HepG2 (cell line): ENCODE measurements at regions not wholly inside any gene's neighbourhood (a gene's known extent, or its start where the extent isn't known, plus 50 kb on each side); places are given as distances from the start of the nearest gene placed in this dataset.

Source experiments
- ATAC-seq: fragments of 200-7000 bp; cut with Tn5 transposase; 3 replicates; pipeline ENCODE4 v1.9.1; 2020; ENCODE audit warnings: mild to moderate bottlenecking, moderate library complexity
- BruUV-seq: library from RNA; stranded (reverse); fragments of 400-500 nt; replicated peaks from 2 replicates; lab custom pipeline; 2021; lab: Mats Ljungman, UMichigan
- CTCF ChIA-PET: fragments of 300-600 bp; formaldehyde crosslinking; extraction: SDS; loops from one replicate; lab custom pipeline; 2021; ENCODE audit warnings: low total read pairs, inconsistent platforms, low intra/inter-chr PET ratio; lab: Yijun Ruan, JAX
- POLR2A ChIA-PET: fragments of 350-600 bp; sonication (Branson Sonifier 250); formaldehyde crosslinking; loops from one replicate; lab custom pipeline; 2020; ENCODE audit warnings: antibody characterized with exemption, inconsistent platforms; lab: Yijun Ruan, JAX
- DNase-seq: peaks from one replicate; pipeline ENCODE4 v3.0.0-alpha.2; 2015; ENCODE audit warnings: low spot score
- FAIRE-seq: peaks from 3 replicates; lab custom pipeline; 2011; peaks lifted over from hg19 to GRCh38; lab: Jason Lieb, UNC
- H2AFZ ChIP-seq: one replicate; pipeline ENCODE4 v1.6.1; 2011; ENCODE audit warnings: low read length, inconsistent platforms
- H3K27ac ChIP-seq: fragments of 300-600 bp; 3 replicates; pipeline ENCODE4 v1.8.0; 2011; ENCODE audit warnings: mixed run types, mild to moderate bottlenecking, mixed read lengths, low read length, inconsistent platforms; ENCODE audit not compliant: insufficient read depth; ENCODE audit errors: extremely low read length
- H3K27me3 ChIP-seq, 2 experiments: fragments of 200-600 bp in 1 of 2; 2 replicates in 1 of 2; 3 replicates in 1 of 2; pipeline versions ENCODE4 v1.6.0 to v1.8.0; 2011; ENCODE audit warnings: low read length in 2 of 2, mild to moderate bottlenecking in 2 of 2, moderate library complexity in 2 of 2, inconsistent platforms in 1 of 2; ENCODE audit not compliant: insufficient read depth in 2 of 2, control insufficient read depth in 1 of 2
- H3K36me3 ChIP-seq, 2 experiments: fragments of 200-600 bp in 1 of 2; replicated peaks in 1 of 2; 2 replicates in 1 of 2; 3 replicates in 1 of 2; pipeline versions ENCODE4 v1.5.1 to v1.8.0; 2011; ENCODE audit warnings: low read length in 2 of 2, inconsistent platforms in 1 of 2; ENCODE audit not compliant: insufficient read depth in 2 of 2, control insufficient read depth in 1 of 2
- H3K4me1 ChIP-seq: 2 replicates; pipeline ENCODE4 v1.5.1; 2012; ENCODE audit warnings: low read length, inconsistent platforms; ENCODE audit not compliant: insufficient read depth
- H3K4me2 ChIP-seq: 2 replicates; pipeline ENCODE4 v1.6.0; 2011; ENCODE audit warnings: low read depth, low read length, inconsistent platforms
- H3K4me3 ChIP-seq, 3 experiments: fragments of 200-600 bp in 1 of 3; sonication (generic), shearing (Covaris generic) in 1 of 3; replicated peaks in 1 of 3; 2 replicates each; pipeline ENCODE4 v1.5.1; 2011 to 2016; ENCODE audit warnings: low read length in 3 of 3, inconsistent platforms in 2 of 3, low read depth in 2 of 3, mild to moderate bottlenecking in 2 of 3, control low read depth in 1 of 3, mixed read lengths in 1 of 3; ENCODE audit not compliant: insufficient read depth in 1 of 3
- H3K79me2 ChIP-seq: one replicate; pipeline ENCODE4 v1.6.1; 2011; ENCODE audit warnings: low read length, inconsistent platforms; ENCODE audit not compliant: insufficient read depth
- H3K9ac ChIP-seq: 2 replicates; pipeline ENCODE4 v1.6.0; 2011; ENCODE audit warnings: mild to moderate bottlenecking, low read depth, low read length, inconsistent platforms; ENCODE audit not compliant: insufficient read depth
- H3K9me3 ChIP-seq: 2 replicates; pipeline ENCODE4 v1.5.1; 2012; ENCODE audit warnings: mild to moderate bottlenecking, low read length
- H4K20me1 ChIP-seq: 2 replicates; pipeline ENCODE4 v1.6.0; 2011; ENCODE audit warnings: inconsistent platforms, mild to moderate bottlenecking, low read length, moderate library complexity; ENCODE audit not compliant: insufficient read depth
- AGO2 ChIP-seq: fragments of 200-400 bp; formaldehyde crosslinking; optimal IDR thresholded peaks from 2 replicates; pipeline ENCODE3; 2017; ENCODE audit warnings: mild to moderate bottlenecking, low read depth, low read length, moderate library complexity
- EHMT2 ChIP-seq: fragments of 200-600 bp; sonication (generic); IDR thresholded peaks from 2 replicates; pipeline ENCODE4 v1.7.0; 2017; ENCODE audit warnings: antibody characterized with exemption, low read depth, low read length, borderline replicate concordance
- HES4 ChIP-seq: sonication (generic); formaldehyde crosslinking; IDR thresholded peaks from 2 replicates; pipeline ENCODE4 v1.9.0; 2021; ENCODE audit warnings: mild to moderate bottlenecking, missing genetic modification reagents, borderline replicate concordance
- MED1 ChIP-seq: sonication (generic); formaldehyde crosslinking; IDR thresholded peaks from 2 replicates; pipeline ENCODE4 v1.4.0; 2020; ENCODE audit warnings: missing genetic modification reagents
- RBFOX2 ChIP-seq: fragments of 200-400 bp; formaldehyde crosslinking; IDR thresholded peaks from 2 replicates; pipeline ENCODE4 v1.6.1; 2017; ENCODE audit warnings: low read depth, mild to moderate bottlenecking, low read length
- SCMH1 ChIP-seq: sonication (generic); formaldehyde crosslinking; IDR thresholded peaks from 2 replicates; pipeline ENCODE4 v1.9.0; 2021; ENCODE audit warnings: missing genetic modification reagents, mild to moderate bottlenecking, borderline replicate concordance
- SMAD1 ChIP-seq: sonication (generic); formaldehyde crosslinking; IDR thresholded peaks from 2 replicates; pipeline ENCODE4 v1.4.0; 2020; ENCODE audit warnings: missing genetic modification reagents, low read depth, mild to moderate bottlenecking, borderline replicate concordance
- ZBTB3 ChIP-seq: sonication (generic); formaldehyde crosslinking; IDR thresholded peaks from 2 replicates; pipeline ENCODE4 v1.4.0; 2020; ENCODE audit warnings: low read depth, mild to moderate bottlenecking, moderate library complexity, missing genetic modification reagents, borderline replicate concordance
- ZBTB42 ChIP-seq: sonication (generic); formaldehyde crosslinking; IDR thresholded peaks from 2 replicates; pipeline ENCODE4 v1.5.0; 2020; ENCODE audit warnings: mild to moderate bottlenecking, missing genetic modification reagents
- ZNF264 ChIP-seq: sonication (generic); formaldehyde crosslinking; IDR thresholded peaks from 2 replicates; pipeline ENCODE4 v1.4.0; 2020; ENCODE audit warnings: missing genetic modification reagents
- ZNF3 ChIP-seq: IDR thresholded peaks from 2 replicates; pipeline ENCODE4 v1.7.0; 2017; ENCODE audit warnings: inconsistent platforms
- WGBS: methylation state at CpG from one replicate; pipeline ENCODE4 v1.1.6; 2017; ENCODE audit warnings: low lambda C conversion rate; 5-methylcytosine and 5-hydroxymethylcytosine counted together
- in situ Hi-C: cut with HindIII; loops from 2 replicates; pipeline ENCODE4 v1.10.0; 2017; ENCODE audit warnings: low pct_unique_long_range_greater_than_20kb; ENCODE audit not compliant: extremely low pct_ligation_motif_present
- intact Hi-C: fragments of 100-400 bp; cut with micrococcal nuclease; formaldehyde crosslinking; loops from one replicate; pipeline ENCODE4 v1.10.0; 2022; ENCODE audit not compliant: unreplicated experiment
- TF ChIP-seq, protein P1 (sequence below): sonication (generic); formaldehyde crosslinking; IDR thresholded peaks from 2 replicates; pipeline ENCODE4 v1.4.0; 2020; ENCODE audit warnings: missing genetic modification reagents
- TF ChIP-seq, protein P2 (sequence below): sonication (generic); formaldehyde crosslinking; IDR thresholded peaks from 2 replicates; pipeline ENCODE4 v1.5.0; 2020; ENCODE audit warnings: missing genetic modification reagents, mild to moderate bottlenecking, borderline replicate concordance

DNA sequence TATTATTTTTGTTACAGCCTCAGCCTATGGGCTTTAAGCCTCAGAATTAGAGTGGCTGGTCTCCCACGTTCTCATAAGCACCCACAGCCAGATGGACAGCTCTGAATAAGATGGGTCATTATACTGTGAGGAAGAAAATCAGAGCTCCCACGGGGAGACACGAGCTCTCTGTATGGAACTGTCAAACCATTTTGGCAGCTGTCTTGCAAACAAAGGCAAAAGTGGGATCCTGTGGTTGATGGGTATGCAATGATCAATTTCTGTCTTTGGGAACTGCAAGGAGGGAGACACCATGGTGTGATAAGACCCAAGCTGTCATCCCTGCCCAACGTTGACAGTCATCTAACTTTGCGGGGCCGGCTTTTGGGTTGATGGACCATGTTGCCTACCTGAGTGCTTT lies 614.3 kb downstream of the TYW1 start:
- no peaks in the 10 kb centered on the region for H3K36me3 ChIP-seq
- in situ Hi-C loops (no loop called here), intact Hi-C loops (no loop called here)
- TF ChIP-seq, protein P1, sequence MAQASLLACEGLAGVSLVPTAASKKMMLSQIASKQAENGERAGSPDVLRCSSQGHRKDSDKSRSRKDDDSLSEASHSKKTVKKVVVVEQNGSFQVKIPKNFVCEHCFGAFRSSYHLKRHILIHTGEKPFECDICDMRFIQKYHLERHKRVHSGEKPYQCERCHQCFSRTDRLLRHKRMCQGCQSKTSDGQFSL = no peak
- TF ChIP-seq AGO2 = no peak
- no peak for TF ChIP-seq EHMT2
- no peak for TF ChIP-seq RBFOX2
- no peak for TF ChIP-seq ZBTB3 (CRISPR knock-in tag)
- no peak for TF ChIP-seq ZNF264 (CRISPR knock-in tag)
- TF ChIP-seq, protein P2, sequence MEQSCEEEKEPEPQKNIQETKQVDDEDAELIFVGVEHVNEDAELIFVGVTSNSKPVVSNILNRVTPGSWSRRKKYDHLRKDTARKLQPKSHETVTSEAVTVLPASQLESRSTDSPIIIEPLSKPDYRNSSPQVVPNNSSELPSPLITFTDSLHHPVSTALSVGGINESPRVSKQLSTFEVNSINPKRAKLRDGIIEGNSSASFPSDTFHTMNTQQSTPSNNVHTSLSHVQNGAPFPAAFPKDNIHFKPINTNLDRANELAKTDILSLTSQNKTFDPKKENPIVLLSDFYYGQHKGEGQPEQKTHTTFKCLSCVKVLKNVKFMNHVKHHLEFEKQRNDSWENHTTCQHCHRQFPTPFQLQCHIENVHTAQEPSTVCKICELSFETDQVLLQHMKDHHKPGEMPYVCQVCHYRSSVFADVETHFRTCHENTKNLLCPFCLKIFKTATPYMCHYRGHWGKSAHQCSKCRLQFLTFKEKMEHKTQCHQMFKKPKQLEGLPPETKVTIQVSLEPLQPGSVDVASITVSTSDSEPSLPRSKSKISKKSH (CRISPR knock-in tag) = no peak
- TF ChIP-seq SMAD1 (CRISPR knock-in tag) = no peak
- TF ChIP-seq ZBTB42 (CRISPR knock-in tag) = no peak
- no peak for TF ChIP-seq HES4
- TF ChIP-seq MED1 (CRISPR knock-in tag) = no peak
- no peak for TF ChIP-seq ZNF3 (CRISPR knock-in tag)
- no peak for TF ChIP-seq SCMH1
- ChIA-PET POLR2A (no interaction called here), CTCF (no interaction called here)
- 37% methylated on average over 5 of the region's 6 CpGs for WGBS
- no peak overlapping the region for H3K9ac ChIP-seq
- H3K9me3 ChIP-seq = no peaks in the 10 kb centered on the region
- H3K4me3 ChIP-seq = no peak overlapping the region
- peaks cover 0 to 4% of the 10 kb centered on the region in 2 experiments; a peak in 2 of 5 replicates for H3K27me3 ChIP-seq
- no peak overlapping the region for H2AFZ ChIP-seq
- H3K27ac ChIP-seq = no peak overlapping the region
- H4K20me1 ChIP-seq = no peaks in the 10 kb centered on the region
- no peaks in the 10 kb centered on the region for H3K79me2 ChIP-seq
- DNase-seq (no peak), ATAC-seq (no peak), FAIRE-seq (no peak)
- H3K4me2 ChIP-seq = no peak overlapping the region
- no TSS peak for BruUV-seq
- H3K4me1 ChIP-seq = no peaks in the 10 kb centered on the region
